HepG2 (cell line): ENCODE measurements at regions not wholly inside any gene's neighbourhood (a gene's known extent, or its start where the extent isn't known, plus 50 kb on each side); places are given as distances from the start of the nearest gene placed in this dataset.

Experiments used
- ARNTL ChIP-seq: sonication (generic); formaldehyde crosslinking; IDR thresholded peaks from 2 replicates; pipeline ENCODE4 v1.4.0; 2020; ENCODE audit warnings: mild to moderate bottlenecking, missing genetic modification reagents
- ATF3 ChIP-seq: sonication (generic); formaldehyde crosslinking; IDR thresholded peaks from 2 replicates; pipeline ENCODE4 v1.4.0; 2020; ENCODE audit warnings: missing genetic modification reagents
- ATF4 ChIP-seq, 2 experiments: fragments of 450-650 bp in 1 of 2; sonication (generic) in 1 of 2; formaldehyde crosslinking; IDR thresholded peaks; 2 replicates each; pipeline versions ENCODE4 v1.5.0 to v1.8.0; 2020 to 2022; ENCODE audit warnings: mild to moderate bottlenecking in 1 of 2, missing genetic modification reagents in 1 of 2
- ATM ChIP-seq: fragments of 450-650 bp; IDR thresholded peaks from 2 replicates; pipeline ENCODE4 v1.7.1; 2017; ENCODE audit warnings: mild to moderate bottlenecking, borderline replicate concordance
- CENPX ChIP-seq: sonication (generic); formaldehyde crosslinking; IDR thresholded peaks from 2 replicates; pipeline ENCODE4 v1.9.0; 2021; ENCODE audit warnings: mild to moderate bottlenecking, missing genetic modification reagents, moderate library complexity
- EHMT2 ChIP-seq: fragments of 200-600 bp; sonication (generic); IDR thresholded peaks from 2 replicates; pipeline ENCODE4 v1.7.0; 2017; ENCODE audit warnings: antibody characterized with exemption, low read depth, low read length, borderline replicate concordance
- ETV5 ChIP-seq: IDR thresholded peaks from 2 replicates; pipeline ENCODE4 v1.6.1; 2018; ENCODE audit warnings: missing biosample characterization, missing genetic modification reagents, inconsistent platforms, borderline replicate concordance
- HBP1 ChIP-seq: IDR thresholded peaks from 2 replicates; pipeline ENCODE4 v1.6.1; 2016; ENCODE audit warnings: low read depth, control low read depth
- HDAC1 ChIP-seq: sonication (generic); formaldehyde crosslinking; IDR thresholded peaks from 2 replicates; pipeline ENCODE4 v1.5.1; 2020; ENCODE audit warnings: mild to moderate bottlenecking, missing genetic modification reagents
- HINFP ChIP-seq: sonication (generic); formaldehyde crosslinking; IDR thresholded peaks from 2 replicates; pipeline ENCODE4 v1.4.0; 2020; ENCODE audit warnings: low read depth, mild to moderate bottlenecking, missing genetic modification reagents
- IRF1 ChIP-seq: sonication (generic); formaldehyde crosslinking; IDR thresholded peaks from 2 replicates; pipeline ENCODE4 v1.4.0; 2020; ENCODE audit warnings: low read depth, mild to moderate bottlenecking, missing genetic modification reagents
- MATR3 ChIP-seq: sonication (generic); formaldehyde crosslinking; IDR thresholded peaks from 2 replicates; pipeline ENCODE4 v1.4.0; 2020; ENCODE audit warnings: missing genetic modification reagents
- NFIC ChIP-seq: IDR thresholded peaks from 2 replicates; pipeline ENCODE4 v1.6.1; 2012; ENCODE audit warnings: mild to moderate bottlenecking, low read length, inconsistent platforms
- NR1H2 ChIP-seq: sonication (generic); formaldehyde crosslinking; IDR thresholded peaks from 2 replicates; pipeline ENCODE4 v1.8.1; 2022; ENCODE audit warnings: low read depth, missing genetic modification reagents, borderline replicate concordance
- POLR2AphosphoS2 ChIP-seq: IDR thresholded peaks from 2 replicates; pipeline ENCODE4 v1.6.1; 2011; ENCODE audit warnings: low read depth, low read length, improper control_type of control experiment
- RXRB ChIP-seq: IDR thresholded peaks from 2 replicates; pipeline ENCODE4 v1.6.1; 2016; ENCODE audit warnings: borderline replicate concordance, missing genetic modification reagents, missing compliant biosample characterization
- SETDB1 ChIP-seq: sonication (generic); formaldehyde crosslinking; IDR thresholded peaks from 2 replicates; pipeline ENCODE4 v1.5.1; 2020; ENCODE audit warnings: missing genetic modification reagents, mild to moderate bottlenecking, borderline replicate concordance
- SPEN ChIP-seq: sonication (generic); formaldehyde crosslinking; IDR thresholded peaks from 2 replicates; pipeline ENCODE4 v1.5.1; 2020; ENCODE audit warnings: low read depth, mild to moderate bottlenecking, missing genetic modification reagents
- ZC3H4 ChIP-seq: sonication (generic); formaldehyde crosslinking; IDR thresholded peaks from 2 replicates; pipeline ENCODE4 v1.4.0; 2020; ENCODE audit warnings: missing genetic modification reagents, borderline replicate concordance
- ZFP41 ChIP-seq: sonication (generic); formaldehyde crosslinking; IDR thresholded peaks from 2 replicates; pipeline ENCODE4 v1.4.0; 2020; ENCODE audit warnings: mild to moderate bottlenecking, missing genetic modification reagents, borderline replicate concordance
- ZNF260 ChIP-seq: sonication (generic); formaldehyde crosslinking; IDR thresholded peaks from 2 replicates; pipeline ENCODE4 v1.4.0; 2020; ENCODE audit warnings: missing genetic modification reagents, low read depth, mild to moderate bottlenecking, borderline replicate concordance
- ZNF567 ChIP-seq: sonication (generic); formaldehyde crosslinking; IDR thresholded peaks from 2 replicates; pipeline ENCODE4 v1.8.1; 2023; ENCODE audit warnings: mild to moderate bottlenecking, missing genetic modification reagents, borderline replicate concordance
- ZNF747 ChIP-seq: sonication (generic); formaldehyde crosslinking; IDR thresholded peaks from 2 replicates; pipeline ENCODE4 v1.8.1; 2023; ENCODE audit warnings: missing genetic modification reagents, mild to moderate bottlenecking, borderline replicate concordance
- ZSCAN12 ChIP-seq: sonication (generic); formaldehyde crosslinking; IDR thresholded peaks from 2 replicates; pipeline ENCODE4 v1.9.0; 2021; ENCODE audit warnings: mild to moderate bottlenecking, missing genetic modification reagents
- ZZZ3 ChIP-seq: sonication (generic); formaldehyde crosslinking; IDR thresholded peaks from 2 replicates; pipeline ENCODE4 v1.4.0; 2020; ENCODE audit warnings: missing genetic modification reagents, mild to moderate bottlenecking, borderline replicate concordance
- TF ChIP-seq, protein P1 (sequence below): IDR thresholded peaks from 2 replicates; pipeline ENCODE4 v1.6.1; 2016

DNA sequence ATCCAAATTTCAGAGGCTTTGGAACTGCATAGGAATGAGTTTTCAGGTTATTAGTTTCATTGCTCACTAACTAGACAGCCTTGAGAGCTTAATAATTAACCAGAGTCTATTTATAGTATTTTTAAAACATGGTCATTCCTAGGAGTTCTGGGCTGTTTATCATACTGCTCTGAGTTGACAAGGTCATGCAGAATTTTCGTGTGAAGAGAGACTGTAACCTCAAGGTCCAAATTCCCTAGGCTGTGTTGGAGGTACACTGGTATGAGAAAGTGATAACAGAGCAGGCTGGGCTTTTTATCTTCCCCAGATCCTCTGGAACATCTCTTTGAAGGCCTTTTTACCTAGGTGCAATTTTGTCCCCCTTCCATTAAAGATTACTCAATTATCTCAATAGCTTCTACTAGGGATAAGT lies 736.3 kb downstream of the LTN1 start (continued):
- TF ChIP-seq ZZZ3 (CRISPR knock-in tag) (0 out of 2 replicates have a peak, but pooled peaks have one; percentile 33), ATF4 (CRISPR knock-in tag; IDR thresholded peaks at IDR 0.05) (peak in 1 of 2 experiments; percentile 43; a peak in 1 of 4 replicates), NR1H2 (CRISPR knock-in tag) (no peak), ETV5 (CRISPR knock-in tag) (no peak), EHMT2 (no peak), CENPX (CRISPR knock-in tag) (no peak), HINFP (CRISPR knock-in tag) (no peak), NFIC (peak; percentile 67; the same call in 1 of the 2 replicates), POLR2AphosphoS2 (no peak), ATF3 (CRISPR knock-in tag) (peak; percentile 58; the same call in 1 of the 2 replicates), ZC3H4 (CRISPR knock-in tag) (no peak), ZFP41 (no peak), IRF1 (CRISPR knock-in tag) (no peak), SETDB1 (CRISPR knock-in tag) (no peak), ZSCAN12 (no peak), SPEN (CRISPR knock-in tag) (peak; percentile 61; the same call in 1 of the 2 replicates), ATM (no peak), ARNTL (0 out of 2 replicates have a peak, but pooled peaks have one; percentile 34), ZNF260 (CRISPR knock-in tag) (no peak), ZNF747 (CRISPR knock-in tag) (no peak; the same call in 1 of the 2 replicates), RXRB (CRISPR knock-in tag) (peak; percentile 72; the same call in 1 of the 2 replicates), HDAC1 (peak; percentile 66), MATR3 (CRISPR knock-in tag) (no peak), HBP1 (no peak), ZNF567 (no peak)
- TF ChIP-seq, protein P1, sequence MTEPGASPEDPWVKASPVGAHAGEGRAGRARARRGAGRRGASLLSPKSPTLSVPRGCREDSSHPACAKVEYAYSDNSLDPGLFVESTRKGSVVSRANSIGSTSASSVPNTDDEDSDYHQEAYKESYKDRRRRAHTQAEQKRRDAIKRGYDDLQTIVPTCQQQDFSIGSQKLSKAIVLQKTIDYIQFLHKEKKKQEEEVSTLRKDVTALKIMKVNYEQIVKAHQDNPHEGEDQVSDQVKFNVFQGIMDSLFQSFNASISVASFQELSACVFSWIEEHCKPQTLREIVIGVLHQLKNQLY (CRISPR knock-in tag): peak; percentile 84
